ENCODE measurements at regions not wholly inside any gene's neighbourhood (a gene's known extent, or its start where the extent isn't known, plus 50 kb on each side); places are given as distances from the start of the nearest gene placed in this dataset.

GRCh38 chr3:177530908-177531307 lies 333.6 kb upstream of the TBL1XR1 start:
- DNase-seq (ENCODE audit: extremely low read depth in 1 of 11, low read depth in 9 of 11, low spot score in 4 of 11), result no peak

- DNase-seq (ENCODE audit: extremely low read depth in 1 of 11, low read depth in 9 of 11, low spot score in 4 of 11), result no peak
These were observed 339.6 kb upstream of the TBL1XR1 start for GRCh38 chr3:177536873-177537272.

GRCh38 chr3:177537612-177538011 lies 340.3 kb upstream of the TBL1XR1 start:
- no peak for DNase-seq (ENCODE audit: extremely low read depth in 1 of 11, low read depth in 9 of 11, low spot score in 4 of 11)

DNA sequence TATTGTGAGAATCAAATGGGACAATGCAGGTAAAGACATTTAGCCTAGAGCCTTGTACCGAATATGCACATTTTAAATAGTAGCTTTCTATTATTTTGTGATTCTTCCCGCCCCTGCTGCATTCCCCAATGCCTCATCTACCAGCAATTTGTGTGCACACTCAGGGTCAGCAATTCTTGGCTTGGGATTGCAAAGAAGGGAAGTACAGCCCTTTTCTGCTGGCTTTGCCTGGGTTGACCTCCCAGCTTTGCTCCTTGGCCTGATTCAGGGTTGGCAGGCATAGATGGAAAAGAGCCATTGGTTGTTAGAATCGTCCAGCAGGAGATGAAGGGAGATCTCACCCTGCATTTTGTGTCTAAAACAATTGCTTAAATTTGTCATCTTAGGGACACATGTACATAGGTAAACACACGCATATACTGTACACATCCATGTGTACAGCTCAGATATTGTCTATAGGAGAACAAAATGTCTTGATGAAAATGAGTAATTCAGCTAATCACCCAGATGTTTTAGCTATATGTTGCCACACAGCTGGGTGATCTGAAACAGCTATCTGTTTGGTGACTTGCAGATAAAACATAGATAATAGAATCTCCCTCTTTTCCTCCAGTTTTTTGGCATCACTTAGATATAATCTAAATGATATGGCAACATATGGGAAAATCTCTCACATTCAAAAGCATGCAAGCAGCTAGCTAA lies 340.9 kb upstream of the TBL1XR1 start:
- no peak for DNase-seq (ENCODE audit: extremely low read depth in 1 of 11, low read depth in 9 of 11, low spot score in 4 of 11)

- no peak for DNase-seq (ENCODE audit: extremely low read depth in 1 of 11, low read depth in 9 of 11, low spot score in 4 of 11)
These were observed 341.8 kb upstream of the TBL1XR1 start for GRCh38 chr3:177538750-177539730.

- DNase-seq (ENCODE audit: extremely low read depth in 1 of 11, low read depth in 9 of 11, low spot score in 4 of 11), result no peak
These were observed 344.3 kb upstream of the TBL1XR1 start for GRCh38 chr3:177541541-177541940.

DNA sequence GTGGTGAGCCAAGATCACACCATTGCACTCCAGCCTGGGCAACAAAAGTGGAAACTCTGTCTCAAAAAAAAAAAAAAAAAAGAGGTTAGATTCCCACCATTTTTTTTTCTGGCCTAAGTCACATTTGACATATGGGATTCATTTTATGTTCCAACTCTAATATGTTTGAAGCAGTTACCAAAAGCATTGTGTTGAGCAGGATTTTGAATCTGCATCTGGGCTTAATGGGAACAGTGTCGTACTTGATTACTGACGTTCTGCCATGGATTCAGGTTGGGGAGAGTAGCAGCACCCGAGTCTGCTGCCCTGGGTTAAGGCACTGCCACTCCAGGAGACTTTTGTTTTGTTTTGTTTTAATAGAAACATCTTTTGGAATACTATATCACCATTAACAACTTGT lies 348.7 kb upstream of the TBL1XR1 start:
- no peak for DNase-seq (ENCODE audit: extremely low read depth in 1 of 11, low read depth in 9 of 11, low spot score in 4 of 11)

GRCh38 chr3:177547711-177548350 lies 350.5 kb upstream of the TBL1XR1 start:
- DNase-seq (ENCODE audit: extremely low read depth in 1 of 11, low read depth in 9 of 11, low spot score in 4 of 11), result peak in 1 of 11 donors; percentile 32

- DNase-seq (ENCODE audit: extremely low read depth in 1 of 11, low read depth in 9 of 11, low spot score in 4 of 11), result no peak
These were observed 353.4 kb upstream of the TBL1XR1 start for GRCh38 chr3:177550667-177551066.

DNA sequence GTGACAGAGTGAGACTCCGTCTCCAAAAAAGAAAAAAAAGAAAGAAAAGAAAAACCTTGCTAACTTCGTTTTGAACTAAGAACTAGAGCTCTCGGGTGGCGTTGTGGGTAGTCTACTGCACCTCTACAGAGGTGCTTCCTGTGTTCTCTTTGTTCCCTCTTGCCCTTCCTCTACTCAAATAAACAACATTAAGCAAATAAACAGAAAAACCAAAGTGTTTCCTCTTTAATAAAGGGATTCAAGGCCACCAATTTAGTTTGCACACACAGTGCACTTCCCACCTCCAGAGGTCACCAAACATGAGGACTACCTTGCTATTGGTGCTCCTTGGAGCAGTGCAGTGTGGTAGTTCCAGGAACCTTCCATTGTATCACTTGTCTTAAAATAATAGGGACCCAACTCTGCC lies 354.2 kb upstream of the TBL1XR1 start:
- DNase-seq (ENCODE audit: extremely low read depth in 1 of 11, low read depth in 9 of 11, low spot score in 4 of 11), result no peak

- DNase-seq (ENCODE audit: extremely low read depth in 1 of 11, low read depth in 9 of 11, low spot score in 4 of 11), result no peak
These were observed 354.8 kb upstream of the TBL1XR1 start for GRCh38 chr3:177552051-177552450.

DNA sequence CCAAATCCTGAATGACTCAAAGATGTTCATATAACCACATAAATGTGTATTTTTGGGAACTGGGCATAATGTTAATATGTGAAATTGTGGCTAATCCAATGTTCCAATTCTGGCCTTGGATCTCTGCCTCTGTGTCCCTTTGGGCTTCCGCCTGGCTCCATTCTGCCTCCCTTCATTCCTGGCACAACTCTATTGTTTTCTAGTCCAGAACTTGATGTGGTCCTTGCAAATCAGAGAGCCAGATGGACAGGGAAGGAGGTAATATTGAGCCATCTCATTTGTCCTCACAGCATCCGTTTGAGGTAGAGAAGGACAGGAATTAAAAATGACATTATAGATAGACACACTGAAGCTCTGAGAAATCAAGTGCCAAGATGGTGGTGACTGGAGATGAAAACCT lies 355.7 kb upstream of the TBL1XR1 start:
- no peak for DNase-seq (ENCODE audit: extremely low read depth in 1 of 11, low read depth in 9 of 11, low spot score in 4 of 11)

- DNase-seq (ENCODE audit: extremely low read depth in 1 of 11, low read depth in 9 of 11, low spot score in 4 of 11), result no peak
These were observed 356.3 kb upstream of the TBL1XR1 start for GRCh38 chr3:177553579-177553978.

DNA sequence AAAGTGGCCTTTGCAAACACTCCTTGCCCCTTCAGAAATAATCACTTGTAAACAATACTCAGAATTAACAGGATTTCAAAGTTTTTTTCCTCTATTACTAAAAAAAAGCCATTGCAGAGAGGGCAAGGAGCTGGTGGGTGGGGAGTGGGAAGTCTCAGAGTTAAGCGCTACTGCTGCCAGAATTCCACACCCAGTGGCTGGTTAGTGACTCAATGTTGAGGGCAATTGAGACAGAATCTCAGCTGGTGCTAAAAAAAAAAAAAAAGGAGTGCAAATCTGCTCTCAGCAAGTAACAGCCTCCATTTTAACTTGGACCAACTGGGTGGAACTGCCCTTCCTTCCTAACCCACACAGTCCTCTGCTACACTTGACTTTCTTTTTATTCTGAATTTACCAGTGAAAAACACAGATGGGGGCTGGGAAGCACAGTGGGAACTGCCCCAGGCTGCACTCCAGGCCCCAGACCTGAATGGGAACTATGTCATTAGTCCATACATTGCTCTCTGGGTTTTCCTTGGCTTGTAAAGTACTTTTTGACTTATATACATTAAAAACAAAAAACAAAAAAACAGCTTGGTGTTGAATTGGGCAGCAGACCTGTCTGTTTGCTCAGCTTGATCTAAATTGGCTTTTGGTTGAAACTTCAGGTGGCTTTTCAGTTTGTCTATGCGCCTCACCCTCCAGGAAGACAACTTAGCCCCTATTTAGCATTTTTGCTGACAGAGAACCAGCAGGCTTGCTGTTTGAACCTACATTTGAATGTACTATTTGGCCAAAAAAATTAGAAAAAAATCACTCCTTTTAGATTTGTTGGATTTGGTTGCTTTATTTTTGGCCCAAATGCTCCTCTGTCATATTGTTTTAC lies 357.8 kb upstream of the TBL1XR1 start:
- DNase-seq (ENCODE audit: extremely low read depth in 1 of 11, low read depth in 9 of 11, low spot score in 4 of 11), result no peak

- peak in 4 of 11 donors; percentile 22 to 49 (median 39) for DNase-seq (ENCODE audit: extremely low read depth in 1 of 11, low read depth in 9 of 11, low spot score in 4 of 11)
These were observed 360.3 kb upstream of the TBL1XR1 start for GRCh38 chr3:177557548-177557947.

DNA sequence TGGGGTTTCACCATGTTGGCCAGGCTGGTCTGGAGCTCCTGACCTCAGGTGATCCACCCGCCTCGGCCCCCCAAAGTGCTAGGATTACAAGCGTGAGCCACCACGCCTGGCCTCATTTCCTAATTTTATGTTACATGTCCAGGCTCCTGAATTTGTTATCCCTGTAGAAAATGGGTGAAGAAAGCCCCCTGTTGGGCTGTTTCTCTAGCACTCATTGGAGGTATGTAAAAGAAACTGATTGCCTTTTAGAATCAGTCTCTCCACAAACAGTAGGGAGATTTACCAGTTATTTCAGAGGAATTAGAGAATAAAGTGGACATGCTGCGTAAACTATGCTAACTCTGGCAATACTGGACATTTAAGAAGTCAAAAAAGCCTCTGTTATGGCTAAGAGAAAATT lies 364.1 kb upstream of the TBL1XR1 start:
- DNase-seq (ENCODE audit: extremely low read depth in 1 of 11, low read depth in 9 of 11, low spot score in 4 of 11), result no peak

DNA sequence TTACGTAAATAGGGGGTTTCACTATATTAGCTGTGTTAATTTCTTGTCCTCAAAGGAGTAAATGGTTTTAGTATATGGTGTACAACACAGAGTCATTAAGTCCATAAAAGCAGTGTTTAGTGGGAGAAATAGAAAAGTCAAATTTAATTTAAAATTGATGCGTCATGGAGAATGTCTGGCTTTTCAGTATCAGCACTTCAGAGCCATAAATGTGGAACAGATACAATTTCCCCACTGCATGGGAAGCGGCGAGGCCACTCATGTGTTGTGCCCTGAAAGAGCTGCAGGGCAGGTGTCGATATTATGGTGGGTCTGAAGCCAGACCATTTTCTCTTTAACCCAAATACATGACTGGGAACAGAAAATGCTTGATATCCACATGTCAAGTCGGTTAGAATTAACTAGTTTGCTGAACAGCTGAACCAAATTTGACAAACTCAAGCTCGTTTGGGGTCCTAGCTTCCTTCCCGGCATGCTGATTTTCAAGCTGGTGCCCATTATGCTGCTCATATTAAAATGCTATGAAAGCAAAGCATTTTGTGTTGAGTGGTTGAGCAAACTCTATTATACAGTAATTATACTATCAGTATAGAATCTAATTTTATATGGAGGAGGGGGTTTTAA lies 364.6 kb upstream of the TBL1XR1 start:
- DNase-seq (ENCODE audit: extremely low read depth in 1 of 11, low read depth in 9 of 11, low spot score in 4 of 11), result no peak

- no peak for DNase-seq (ENCODE audit: extremely low read depth in 1 of 11, low read depth in 9 of 11, low spot score in 4 of 11)
These were observed 366.0 kb upstream of the TBL1XR1 start for GRCh38 chr3:177563243-177563780.

Data from renal cortex interstitium (tissue), 11 donors.